B cell (primary cell): ENCODE measurements at regions not wholly inside any gene's neighbourhood (a gene's known extent, or its start where the extent isn't known, plus 50 kb on each side); places are given as distances from the start of the nearest gene placed in this dataset.

Experiments used
- ATAC-seq: fragments of 200-7000 bp; cut with Tn5 transposase; one replicate; pipeline ENCODE4 v1.10.0; 2021; ENCODE audit warnings: low read depth, mild to moderate bottlenecking, moderate number of reproducible peaks, moderate library complexity
- CTCF ChIA-PET: fragments of 350-600 bp; sonication (Branson Sonifier 250); formaldehyde crosslinking; loops from one replicate; lab custom pipeline; 2021; ENCODE audit warnings: antibody characterized with exemption, inconsistent platforms; lab: Charles Lee
- POLR2A ChIA-PET: fragments of 350-600 bp; sonication (Branson Sonifier 250); formaldehyde crosslinking; loops from one replicate; lab custom pipeline; 2021; ENCODE audit warnings: antibody characterized with exemption; lab: Charles Lee
- DNase-seq: peaks from one replicate; pipeline ENCODE4 v3.0.0; 2013
- H2AFZ ChIP-seq: 2 replicates; pipeline ENCODE4 v1.6.1; 2012; ENCODE audit warnings: mild to moderate bottlenecking, low read depth, low read length; ENCODE audit not compliant: insufficient read depth, poor library complexity, severe bottlenecking
- H3K27ac ChIP-seq, 2 donors: 1 replicate in 1 of 2; 2 replicates in 1 of 2; pipeline ENCODE4 v1.5.1; 2012 to 2013; ENCODE audit warnings: low read length in 2 of 2, mild to moderate bottlenecking in 2 of 2, moderate library complexity in 1 of 2
- H3K27me3 ChIP-seq, 4 experiments: fragments of 200-600 bp in 1 of 4; sonication (generic) in 1 of 4; replicated peaks in 1 of 4; 1 replicate in 2 of 4; 2 replicates in 2 of 4; pipeline versions ENCODE4 v1.6.1 to v1.7.0; 2013 to 2016; ENCODE audit warnings: low read length in 3 of 4, mild to moderate bottlenecking in 2 of 4, mixed read lengths in 1 of 4, moderate library complexity in 1 of 4; ENCODE audit not compliant: insufficient read depth in 4 of 4, control insufficient read depth in 3 of 4; ENCODE audit errors: control extremely low read depth in 1 of 4
- H3K36me3 ChIP-seq, 2 experiments: replicated peaks in 1 of 2; 1 replicate in 1 of 2; 2 replicates in 1 of 2; pipeline versions ENCODE4 v1.6.1 to v1.7.1; 2013; ENCODE audit warnings: low read length in 1 of 2; ENCODE audit not compliant: insufficient read depth in 2 of 2, control insufficient read depth in 1 of 2; ENCODE audit errors: control extremely low read depth in 1 of 2, extremely low read depth in 1 of 2
- H3K4me1 ChIP-seq, 2 donors: fragments of 200-600 bp in 1 of 2; sonication (generic) in 1 of 2; 1 replicate in 1 of 2; 2 replicates in 1 of 2; pipeline versions ENCODE4 v1.5.1 to v1.6.1; 2013 to 2017; ENCODE audit warnings: low read length in 2 of 2; ENCODE audit not compliant: control insufficient read depth in 2 of 2, insufficient read depth in 2 of 2
- H3K4me2 ChIP-seq: replicated peaks from 2 replicates; pipeline ENCODE3; 2012; ENCODE audit warnings: mild to moderate bottlenecking, low read depth, low read length; ENCODE audit not compliant: poor library complexity, severe bottlenecking
- H3K4me3 ChIP-seq, 5 experiments: fragments of 200-600 bp in 1 of 5; sonication (generic) in 1 of 5; 1 replicate in 3 of 5; 2 replicates in 2 of 5; pipeline versions ENCODE4 v1.5.1 to v1.7.0; 2011 to 2016; ENCODE audit warnings: low read length in 4 of 5, mild to moderate bottlenecking in 4 of 5, low read depth in 2 of 5, control low read depth in 1 of 5, moderate library complexity in 1 of 5; ENCODE audit not compliant: insufficient read depth in 1 of 5; ENCODE audit errors: control extremely low read depth in 1 of 5, extremely low read depth in 1 of 5
- H3K79me2 ChIP-seq: fragments of 200-600 bp; sonication (generic); one replicate; pipeline ENCODE4 v1.6.0; 2016; ENCODE audit warnings: low read length; ENCODE audit not compliant: control insufficient read depth, insufficient read depth
- H3K9ac ChIP-seq: fragments of 200-600 bp; sonication (generic); 2 replicates; pipeline ENCODE4 v1.6.1; 2017; ENCODE audit warnings: mild to moderate bottlenecking, low read length, moderate library complexity
- H3K9me3 ChIP-seq, 3 donors: one replicate each; pipeline versions ENCODE4 v1.6.1 to v1.7.1; 2013; ENCODE audit warnings: low read length in 2 of 3; ENCODE audit not compliant: control insufficient read depth in 2 of 3, insufficient read depth in 1 of 3; ENCODE audit errors: control extremely low read depth in 1 of 3
- H4K20me1 ChIP-seq: 2 replicates; pipeline ENCODE4 v1.6.0; 2012; ENCODE audit warnings: mild to moderate bottlenecking, low read length; ENCODE audit not compliant: insufficient read depth, control insufficient read depth, poor library complexity, severe bottlenecking
- H3K27ac Mint-ChIP-seq: one replicate; pipeline ENCODE4 v1.8.0; 2021; ENCODE audit warnings: mixed read lengths
- H3K27me3 Mint-ChIP-seq: one replicate; pipeline ENCODE4 v1.8.0; 2021; ENCODE audit warnings: mixed read lengths
- H3K4me1 Mint-ChIP-seq: one replicate; pipeline ENCODE4 v1.8.0; 2021; ENCODE audit warnings: mixed read lengths
- H3K4me3 Mint-ChIP-seq: one replicate; pipeline ENCODE4 v1.8.0; 2021; ENCODE audit warnings: mixed read lengths
- H3K9me3 Mint-ChIP-seq: one replicate; pipeline ENCODE4 v1.8.0; 2022; ENCODE audit warnings: mixed read lengths; ENCODE audit not compliant: insufficient read depth
- CTCF ChIP-seq: fragments of 200-600 bp; IDR thresholded peaks from one replicate; pipeline ENCODE4 v1.8.0; 2022; ENCODE audit warnings: antibody characterized with exemption, mild to moderate bottlenecking
- EZH2 ChIP-seq: IDR thresholded peaks from 2 replicates; pipeline ENCODE4 v1.6.1; 2012; ENCODE audit warnings: borderline replicate concordance, low read depth, mild to moderate bottlenecking, moderate library complexity, low read length; ENCODE audit not compliant: insufficient read depth, poor library complexity, severe bottlenecking
- WGBS: methylation state at CpG from one replicate; pipeline ENCODE4 v1.1.5; 2013; ENCODE audit warnings: missing lambda C conversion rate; ENCODE audit not compliant: insufficient coverage; 5-methylcytosine and 5-hydroxymethylcytosine counted together
- intact Hi-C: fragments of 100-400 bp; cut with micrococcal nuclease; formaldehyde crosslinking; loops from one replicate; pipeline ENCODE4 v1.10.0; 2022

- no peak for ATAC-seq
- Mint-ChIP-seq H3K4me1 (no peaks in the 10 kb centered on the region), H3K9me3 (no peaks in the 10 kb centered on the region), H3K4me3 (no peak overlapping the region), H3K27me3 (no peaks in the 10 kb centered on the region), H3K27ac (no peak overlapping the region)
- Histone ChIP-seq H3K27me3 (no peaks in the 10 kb centered on the region), H3K79me2 (no peaks in the 10 kb centered on the region), H3K4me3 (no peak overlapping the region), H2AFZ (no peak overlapping the region), H3K9me3 (peaks cover 0 to 20% (median 0%) of the 10 kb centered on the region in 3 donors), H3K27ac (no peak overlapping the region), H4K20me1 (no peaks in the 10 kb centered on the region), H3K9ac (no peak overlapping the region), H3K36me3 (no peaks in the 10 kb centered on the region), H3K4me1 (no peaks in the 10 kb centered on the region), H3K4me2 (no peak overlapping the region)
- intact Hi-C loops = no loop called here
- TF ChIP-seq CTCF = no peak
- TF ChIP-seq EZH2 = no peak
- no peak for DNase-seq
- WGBS = 94% methylated on average over 9 of the region's 12 CpGs
- ChIA-PET CTCF (no interaction called here), POLR2A (no interaction called here)
Measured at GRCh38 chr6:170030284-170030815, 260.5 kb downstream of the DLL1 start.

GRCh38 chr6:170029416-170030283 is 261.2 kb downstream of the DLL1 start:
- POLR2A ChIA-PET = no interaction called here
- WGBS = 88% methylated on average over 22 of the region's 23 CpGs

More at GRCh38 chr6:170029416-170030283, 261.2 kb downstream of the DLL1 start:
- no peaks in the 10 kb centered on the region for H3K4me1 Mint-ChIP-seq
- H3K4me1 ChIP-seq = no peaks in the 10 kb centered on the region
- no peak overlapping the region for H3K27ac Mint-ChIP-seq
- peaks cover 0 to 20% (median 0%) of the 10 kb centered on the region in 3 donors for H3K9me3 ChIP-seq
- no peaks in the 10 kb centered on the region for H3K36me3 ChIP-seq
- no peak overlapping the region for H3K4me2 ChIP-seq
- no peak overlapping the region for H3K4me3 Mint-ChIP-seq
- no peak overlapping the region for H2AFZ ChIP-seq
- ATAC-seq = no peak
- intact Hi-C loops = no loop called here
- H3K4me3 ChIP-seq = no peak overlapping the region
- no peaks in the 10 kb centered on the region for H3K79me2 ChIP-seq
- no peaks in the 10 kb centered on the region for H4K20me1 ChIP-seq
- TF ChIP-seq EZH2 (no peak), CTCF (no peak)
- no peaks in the 10 kb centered on the region for H3K9me3 Mint-ChIP-seq
- DNase-seq = no peak
- H3K27me3 Mint-ChIP-seq = peaks cover 6% of the 10 kb centered on the region
- H3K27ac ChIP-seq = no peak overlapping the region
- H3K27me3 ChIP-seq = no peaks in the 10 kb centered on the region
- CTCF ChIA-PET = no interaction called here
- H3K9ac ChIP-seq = no peak overlapping the region
